GM12878 (cell line): ENCODE measurements at regions not wholly inside any gene's neighbourhood (a gene's known extent, or its start where the extent isn't known, plus 50 kb on each side); places are given as distances from the start of the nearest gene placed in this dataset.

Source experiments
- BCL11A ChIP-seq: IDR thresholded peaks from 2 replicates; pipeline ENCODE4 v1.6.1; 2011; ENCODE audit warnings: low read depth, low read length
- CTCF ChIP-seq, 3 experiments: IDR thresholded peaks in 2 of 3; conservative IDR thresholded peaks in 1 of 3; 2 replicates each; pipeline ENCODE4 v1.5.1; 2011; ENCODE audit warnings: low read depth in 3 of 3, low read length in 3 of 3, mild to moderate bottlenecking in 3 of 3, control low read depth in 2 of 3, moderate library complexity in 2 of 3, inconsistent platforms in 1 of 3, mixed read lengths in 1 of 3; ENCODE audit not compliant: control insufficient read depth in 2 of 3, insufficient read depth in 1 of 3; ENCODE audit errors: extremely low read depth in 1 of 3
- POLR2A ChIP-seq: IDR thresholded peaks from 2 replicates; pipeline ENCODE4 v1.6.1; 2011; ENCODE audit warnings: low read depth, mild to moderate bottlenecking, low read length
- POLR2AphosphoS2 ChIP-seq: IDR thresholded peaks from 2 replicates; pipeline ENCODE4 v1.6.1; 2011; ENCODE audit warnings: low read depth, mild to moderate bottlenecking, low read length, improper control_type of control experiment, moderate library complexity
- POU2F2 ChIP-seq: IDR thresholded peaks from 3 replicates; pipeline ENCODE4 v1.6.1; 2011; ENCODE audit warnings: low read depth, mild to moderate bottlenecking, low read length, borderline replicate concordance
- YBX1 ChIP-seq: fragments of 450-650 bp; IDR thresholded peaks from 2 replicates; pipeline ENCODE4 v1.6.1; 2016; ENCODE audit warnings: antibody characterized with exemption

GRCh38 chr11:28963187-28963586 lies 855.0 kb downstream of the METTL15 start:
- no peak for TF ChIP-seq POLR2A
- no peak for TF ChIP-seq CTCF (IDR thresholded peaks at IDR 0.05 in 2 of 3, conservative IDR thresholded peaks at IDR 0.05 in 1 of 3; ENCODE audit: control insufficient read depth in 2 of 3, extremely low read depth in 1 of 3, insufficient read depth in 1 of 3, low read depth in 3 of 3, low read length in 3 of 3)
- TF ChIP-seq POLR2AphosphoS2, result no peak
- TF ChIP-seq POU2F2, result no peak
- no peak for TF ChIP-seq BCL11A
- no peak for TF ChIP-seq YBX1
